Ammon's horn (tissue), 1 donor: ENCODE measurements at regions not wholly inside any gene's neighbourhood (a gene's known extent, or its start where the extent isn't known, plus 50 kb on each side); places are given as distances from the start of the nearest gene placed in this dataset.
A peak's percentile ranks its signal among the peaks of the same experiment; 100 is the strongest.
"Not testable (repeated sequence)": the region's sequence is repeated elsewhere in the genome, so short reads cannot be mapped to it uniquely, and the experiment has no call there.

Source experiments
- DNase-seq: peaks from one replicate; pipeline ENCODE4 v3.0.0-alpha.2; 2016; ENCODE audit warnings: low spot score

- DNase-seq = no peak
Measured at GRCh38 chr5:86411596-86411995, 206.1 kb upstream of the COX7C start.

DNA sequence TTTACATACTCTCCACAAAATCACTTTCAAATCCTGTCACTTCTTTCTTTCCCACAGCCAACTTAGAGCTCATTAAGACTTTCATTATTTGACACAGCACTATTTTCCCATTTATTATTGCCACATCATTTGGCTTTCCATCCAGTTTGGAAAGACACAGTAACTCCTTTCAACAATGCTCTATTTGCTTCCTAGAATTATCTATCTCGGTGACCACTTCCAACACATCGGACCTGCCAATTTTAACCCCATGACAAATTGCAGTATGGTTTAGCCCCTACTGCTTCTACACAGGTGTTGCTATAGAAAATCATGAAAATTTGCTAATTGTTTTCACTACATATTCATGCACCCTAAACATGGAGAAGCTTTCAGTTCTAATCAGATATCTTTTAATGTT lies 190.6 kb upstream of the COX7C start:
- DNase-seq = no peak

- DNase-seq = no peak
Measured at GRCh38 chr5:86439593-86440110, 178.1 kb upstream of the COX7C start.

DNA sequence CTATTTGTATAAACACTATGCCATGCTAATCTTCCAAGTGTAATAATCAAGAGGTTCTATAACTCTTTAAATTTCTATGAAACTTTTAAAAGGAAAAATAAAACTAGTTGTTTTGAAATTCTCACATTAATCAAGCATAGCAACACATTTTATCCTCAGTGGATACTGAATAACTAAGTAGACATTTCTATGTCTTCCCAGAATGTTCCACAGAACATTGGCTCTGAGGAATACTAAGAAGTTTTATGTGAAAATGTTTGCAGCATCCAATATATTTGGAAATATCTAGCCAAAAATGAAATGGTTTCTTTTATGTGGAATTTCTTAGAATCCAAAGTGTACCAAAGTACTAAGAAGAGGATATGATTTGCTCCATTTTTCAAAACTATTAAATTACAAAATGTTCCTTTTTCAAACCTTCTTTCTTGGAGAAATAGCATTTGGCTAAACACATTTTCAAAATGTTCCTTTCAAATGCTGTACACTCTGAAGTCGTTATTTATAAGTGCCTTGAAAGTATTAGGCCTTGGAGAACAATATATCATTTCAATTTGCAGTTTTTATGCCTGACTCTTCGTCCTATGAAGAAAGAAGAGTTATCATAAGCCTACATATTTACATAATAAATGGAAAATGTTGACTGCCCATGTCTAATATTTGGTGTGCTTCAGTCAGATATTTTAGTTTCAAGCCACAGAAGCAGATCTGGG lies 175.6 kb upstream of the COX7C start:
- no peak for DNase-seq

- no peak for DNase-seq
Measured at GRCh38 chr5:86447362-86447761, 170.4 kb upstream of the COX7C start.

DNA sequence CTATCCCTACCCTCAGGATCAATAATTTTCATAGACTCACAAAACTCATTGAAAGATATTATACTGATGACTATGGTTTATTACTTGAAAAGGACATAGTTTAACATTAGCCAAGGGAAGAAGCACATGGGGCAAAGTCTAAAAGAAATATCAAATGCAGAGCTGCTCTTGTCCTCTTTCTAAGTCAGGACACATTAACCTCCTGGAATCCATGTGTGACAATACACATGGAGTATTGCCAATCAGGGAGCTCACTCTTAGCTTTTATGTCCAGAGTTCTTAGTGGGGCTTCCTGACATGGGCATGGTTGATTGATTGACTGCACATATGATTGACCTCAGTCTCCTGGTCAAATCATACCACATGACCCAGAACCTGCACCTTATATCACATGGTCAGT lies 165.5 kb upstream of the COX7C start:
- no peak for DNase-seq

DNA sequence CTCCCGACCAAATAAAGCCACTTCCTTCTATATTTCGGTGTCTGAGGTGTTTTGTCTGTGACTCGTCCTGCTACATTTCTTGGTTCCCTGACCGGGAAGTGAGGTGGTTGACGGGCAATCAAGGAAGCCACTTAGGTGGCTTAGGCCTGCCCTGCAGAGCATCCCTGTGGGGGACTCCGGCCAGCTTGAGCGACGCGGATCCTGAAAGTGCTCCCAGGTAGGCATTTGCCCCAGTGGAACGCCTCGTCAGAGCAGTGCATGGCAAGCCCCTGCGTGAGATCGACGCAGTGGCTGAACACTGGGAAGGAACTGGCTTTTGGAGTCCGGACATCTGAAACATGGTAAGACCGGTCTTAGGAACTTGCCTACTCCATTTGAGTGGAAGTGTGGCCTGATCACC lies 157.2 kb upstream of the COX7C start:
- DNase-seq = no peak

GRCh38 chr5:86461169-86461956 lies 156.4 kb upstream of the COX7C start:
- DNase-seq = no peak

DNA sequence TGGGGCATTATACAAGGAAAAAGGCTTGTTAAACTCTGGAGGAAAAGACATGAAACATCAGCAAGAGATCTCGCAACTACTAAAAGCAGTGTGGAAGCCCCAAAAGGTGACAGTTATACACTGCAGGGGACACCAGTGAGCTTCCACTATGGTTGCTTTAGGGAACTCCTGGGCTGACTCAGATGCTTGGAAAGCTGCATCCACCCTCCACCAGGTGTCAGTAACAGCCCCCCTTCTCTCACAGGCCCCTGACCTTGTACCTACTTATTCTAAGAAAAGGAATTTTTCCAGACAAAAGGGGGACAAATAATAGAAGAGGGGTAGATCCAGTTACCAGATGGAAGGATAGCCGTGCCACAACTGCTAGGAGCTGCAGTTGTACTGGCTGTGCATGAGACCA lies 154.4 kb upstream of the COX7C start:
- DNase-seq = no peak

DNA sequence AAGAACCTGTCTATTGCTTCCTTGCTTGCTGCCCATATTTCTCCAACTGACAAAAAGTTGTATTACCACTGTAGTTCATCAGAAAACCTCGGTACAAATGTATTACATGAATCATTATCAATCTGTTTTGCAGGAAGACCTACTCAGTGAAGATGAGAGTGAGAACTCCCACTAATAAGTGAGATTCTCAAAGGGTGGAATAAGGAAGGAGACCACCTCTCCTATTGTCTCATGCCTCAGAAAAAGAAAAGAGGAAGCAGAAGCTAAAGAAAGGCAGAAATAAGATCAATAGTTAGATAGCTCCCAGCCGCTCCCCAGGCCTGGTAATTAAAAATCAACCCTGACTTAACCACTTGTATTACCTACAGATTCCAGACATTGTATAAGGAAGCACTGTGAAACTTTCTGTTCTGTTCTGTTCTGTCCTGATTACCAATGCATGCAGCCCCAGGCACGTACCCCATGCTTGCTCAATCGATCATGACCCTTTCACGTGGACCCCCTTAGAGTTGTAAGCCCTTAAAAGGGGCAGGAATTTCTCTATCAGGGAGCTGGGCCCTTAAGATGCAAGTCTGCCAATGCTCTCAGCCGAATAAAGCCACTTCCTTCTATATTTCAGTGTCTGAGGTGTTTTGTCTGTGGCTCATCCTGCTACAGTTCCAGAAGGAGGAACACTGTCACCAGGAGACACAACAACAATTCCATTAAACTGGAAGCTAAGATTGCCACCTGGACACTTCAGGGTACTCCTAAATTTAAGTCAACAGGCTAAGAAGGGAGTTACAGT lies 152.5 kb upstream of the COX7C start:
- no peak for DNase-seq

DNA sequence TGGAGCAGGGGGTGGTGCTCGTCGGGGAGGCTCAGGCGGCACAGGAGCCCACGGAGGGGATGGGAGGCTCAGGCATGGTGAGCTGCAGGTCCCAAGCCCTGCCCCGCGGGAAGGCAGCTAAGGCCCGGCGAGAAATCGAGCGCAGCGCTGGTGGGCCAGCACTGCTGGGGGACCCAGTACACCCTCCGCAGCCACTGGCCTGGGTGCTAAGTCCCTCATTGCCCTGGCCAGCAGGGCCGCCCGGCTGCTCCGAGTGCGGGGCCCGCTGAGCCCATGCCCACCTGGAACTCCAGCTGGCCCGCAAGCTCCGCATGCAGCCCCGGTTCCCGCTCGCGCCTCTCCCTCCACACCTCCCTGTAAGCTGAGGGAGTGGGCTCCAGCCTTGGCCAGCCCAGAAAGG lies 151.0 kb upstream of the COX7C start:
- not testable (repeated sequence) for DNase-seq

- DNase-seq = no peak
Measured at GRCh38 chr5:86482008-86482407, 135.7 kb upstream of the COX7C start.

- DNase-seq = no peak
Measured at GRCh38 chr5:86493777-86494176, 124.0 kb upstream of the COX7C start.

DNA sequence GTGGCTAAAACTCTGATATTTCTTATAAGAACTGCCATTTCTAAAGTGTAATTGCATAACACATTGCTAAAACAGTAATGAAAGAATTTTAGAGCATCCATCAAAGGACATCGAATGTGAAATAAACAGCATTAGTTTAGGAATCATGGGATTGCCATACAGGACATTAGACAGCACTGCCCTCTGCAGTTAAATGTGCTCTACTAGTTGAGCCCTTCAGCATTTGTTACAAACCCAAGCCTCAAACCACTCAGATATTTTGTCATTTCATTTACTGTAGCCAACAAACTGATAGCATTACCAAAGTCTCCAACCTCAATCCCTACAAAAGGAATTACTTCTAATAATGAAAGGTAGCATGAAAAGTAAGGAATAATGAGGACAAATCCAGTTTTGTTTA lies 116.8 kb upstream of the COX7C start:
- DNase-seq = peak; percentile 3

DNA sequence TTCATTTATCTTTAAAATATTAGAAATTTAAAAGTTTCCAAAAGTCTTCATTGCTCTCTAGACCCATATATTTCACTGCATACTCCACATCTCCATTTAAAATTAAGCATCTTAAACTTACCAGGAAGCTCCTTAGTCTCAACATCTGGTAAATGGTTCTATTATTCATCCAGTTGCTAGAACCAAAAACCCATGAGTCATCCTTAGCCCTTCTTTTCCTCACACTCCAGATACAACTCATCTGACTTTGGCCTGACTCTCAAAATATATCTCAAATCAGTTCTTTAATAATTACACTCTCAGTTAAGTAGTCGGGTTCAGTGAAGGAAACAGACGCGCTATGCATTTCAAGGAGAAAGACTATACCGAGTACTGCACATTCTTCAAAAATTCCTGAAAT lies 110.2 kb upstream of the COX7C start:
- no peak for DNase-seq

GRCh38 chr5:86510330-86510915 lies 107.3 kb upstream of the COX7C start:
- not testable (repeated sequence) for DNase-seq

DNA sequence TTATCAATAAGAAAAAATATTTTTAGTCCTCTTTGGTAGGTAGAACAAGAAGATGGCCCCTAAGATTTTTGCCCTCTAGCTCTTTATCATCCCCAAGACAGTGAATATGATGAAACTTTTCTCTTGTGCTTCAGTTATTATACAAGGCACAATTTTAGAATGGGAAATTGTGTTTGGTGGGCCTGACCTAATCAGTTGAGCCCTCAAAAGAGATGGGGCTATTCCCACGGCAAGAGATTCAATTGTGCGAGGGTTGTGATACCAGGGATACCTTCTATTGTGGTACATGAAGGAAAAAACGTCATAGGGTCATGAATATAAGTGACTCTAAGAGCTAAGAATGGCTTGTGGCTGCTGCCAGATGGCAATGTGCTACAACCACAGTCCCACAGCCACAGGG lies 94.0 kb upstream of the COX7C start:
- DNase-seq = no peak

DNA sequence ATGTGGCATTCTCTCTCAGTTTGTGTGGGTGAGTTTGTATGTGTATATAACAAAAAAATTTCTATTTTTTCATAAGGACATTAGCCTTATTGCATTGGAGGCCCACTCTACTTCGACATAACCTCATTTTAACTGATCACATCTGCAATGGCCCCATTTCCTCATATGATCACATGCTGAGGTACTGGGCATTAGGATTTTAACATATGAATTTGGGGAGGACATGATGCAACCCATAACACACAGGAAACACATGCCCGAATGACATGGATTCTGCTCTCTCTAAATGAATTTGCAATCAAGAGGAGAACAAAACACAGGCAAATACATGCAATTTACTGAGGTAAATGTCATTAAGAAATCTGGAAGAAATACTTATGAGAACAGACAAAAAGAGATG lies 92.1 kb upstream of the COX7C start:
- no peak for DNase-seq

DNA sequence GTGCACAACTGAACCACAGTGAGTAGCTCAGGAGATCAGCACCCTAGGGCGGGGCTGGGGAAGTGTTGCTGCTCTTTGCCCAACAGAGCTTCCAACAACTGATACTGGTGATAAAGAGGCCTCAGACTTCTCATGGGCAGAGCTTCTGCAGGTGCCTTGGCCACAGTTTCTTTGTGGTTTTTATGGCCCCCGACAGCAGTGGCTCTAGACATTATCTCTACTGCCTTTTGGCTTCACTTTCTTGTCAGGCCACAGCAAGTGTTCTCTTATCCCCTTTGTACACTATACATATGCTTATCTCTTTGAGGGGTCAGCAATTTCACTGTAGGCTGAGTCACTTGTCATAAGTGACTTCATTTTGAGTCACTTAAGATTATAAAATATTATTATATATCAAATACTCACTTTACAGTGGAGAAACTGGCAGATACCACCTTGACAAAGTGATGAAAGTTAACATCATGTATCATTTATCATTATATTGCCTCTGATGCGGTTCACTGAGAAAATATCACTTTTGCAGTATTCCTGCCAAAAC lies 90.9 kb upstream of the COX7C start:
- no peak for DNase-seq

DNA sequence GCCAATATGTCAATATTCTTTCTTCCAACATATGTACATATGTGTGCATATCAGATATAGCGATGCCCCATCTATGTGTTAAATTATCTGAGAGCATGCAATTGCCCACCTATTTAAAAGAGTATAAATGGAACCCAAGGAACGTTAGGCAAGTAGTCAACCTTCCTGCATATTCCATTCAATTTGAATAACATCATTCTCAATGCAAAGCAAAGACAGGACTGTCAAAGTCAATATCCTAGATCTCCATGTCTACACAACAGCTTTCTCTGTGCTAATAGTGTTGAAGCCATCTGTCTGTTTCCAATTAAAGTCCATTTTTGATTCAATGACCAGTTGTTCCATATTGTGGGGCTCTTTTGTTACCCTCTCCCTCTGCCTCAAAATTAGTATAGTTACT lies 85.3 kb upstream of the COX7C start:
- no peak for DNase-seq

GRCh38 chr5:86536396-86536795 lies 81.3 kb upstream of the COX7C start:
- DNase-seq = no peak

DNA sequence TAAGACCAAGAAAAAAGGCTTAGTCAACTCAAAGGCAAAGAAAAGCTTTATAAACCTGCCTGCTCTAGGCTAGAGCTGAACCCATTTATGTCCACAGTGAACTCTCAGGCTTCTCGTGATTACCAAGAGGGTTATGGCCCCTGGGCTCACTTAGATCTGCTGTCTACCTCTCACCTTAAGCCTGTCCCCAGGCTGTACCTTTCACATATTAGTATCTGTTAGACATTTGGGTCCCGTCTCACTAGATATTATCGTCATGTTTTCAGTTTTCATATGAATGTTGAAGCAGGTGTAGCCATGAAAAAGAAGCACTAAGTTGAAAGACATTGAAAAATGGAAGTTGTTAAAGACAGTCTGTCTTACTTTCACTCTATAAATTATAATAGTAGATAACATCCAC lies 75.2 kb upstream of the COX7C start:
- DNase-seq = no peak
